Ascending aorta (tissue), 2 donors: ENCODE measurements at regions not wholly inside any gene's neighbourhood (a gene's known extent, or its start where the extent isn't known, plus 50 kb on each side); places are given as distances from the start of the nearest gene placed in this dataset.

Experiments
- DNase-seq, 2 donors: peaks; one replicate each; pipeline ENCODE4 v3.0.0-alpha.2; 2019; ENCODE audit warnings: low spot score in 2 of 2
- H3K27ac ChIP-seq, 2 donors: fragments of 200-600 bp; sonication (generic); one replicate each; pipeline ENCODE4 v1.5.1; 2016 to 2017; ENCODE audit warnings: mild to moderate bottlenecking in 1 of 2
- H3K27me3 ChIP-seq: fragments of 200-600 bp; sonication (generic); one replicate; pipeline ENCODE4 v1.5.1; 2017
- H3K36me3 ChIP-seq, 2 donors: fragments of 200-600 bp; sonication (generic); one replicate each; pipeline ENCODE4 v1.5.1; 2016
- H3K4me1 ChIP-seq, 2 donors: fragments of 200-600 bp; sonication (generic); one replicate each; pipeline ENCODE4 v1.5.1; 2016 to 2017; ENCODE audit warnings: mild to moderate bottlenecking in 1 of 2
- H3K4me3 ChIP-seq, 2 donors: fragments of 200-600 bp; sonication (generic); one replicate each; pipeline ENCODE4 v1.5.1; 2016 to 2017; ENCODE audit warnings: mild to moderate bottlenecking in 1 of 2
- H3K9me3 ChIP-seq, 2 donors: fragments of 200-600 bp; sonication (generic); one replicate each; pipeline ENCODE4 v1.5.1; 2016
- intact Hi-C: fragments of 100-400 bp; cut with DNase I; formaldehyde crosslinking; loops from one replicate; pipeline ENCODE4 v1.15.1; 2023
- TF ChIP-seq, protein P1 (sequence below), 3 experiments: fragments of 200-600 bp in 2 of 3; fragments of 450-650 bp in 1 of 3; sonication (generic) in 2 of 3; IDR thresholded peaks; one replicate each; pipeline ENCODE4 v1.5.1; 2016 to 2019; ENCODE audit warnings: antibody characterized with exemption in 3 of 3, mild to moderate bottlenecking in 1 of 3, moderate library complexity in 1 of 3

DNA sequence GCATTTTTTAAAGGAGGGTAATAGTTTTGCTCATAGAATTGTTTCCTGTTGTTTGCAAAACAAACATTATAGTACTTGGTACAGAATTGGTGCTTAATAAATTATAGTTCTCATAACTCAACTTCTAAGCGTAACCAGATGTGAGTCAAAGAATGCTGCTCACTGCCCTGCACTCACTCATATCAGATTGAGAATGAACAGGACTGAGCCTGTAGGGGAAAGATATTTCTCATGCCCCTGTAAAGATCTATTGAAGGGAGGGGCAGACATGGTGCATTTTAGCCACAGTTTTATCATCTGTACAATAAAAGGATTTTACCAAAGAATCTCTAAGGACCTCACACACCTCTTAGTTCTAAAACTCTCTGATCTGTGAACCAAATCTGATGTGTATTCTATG, 358.5 kb downstream of the SEC16B start:
- TF ChIP-seq, protein P1, sequence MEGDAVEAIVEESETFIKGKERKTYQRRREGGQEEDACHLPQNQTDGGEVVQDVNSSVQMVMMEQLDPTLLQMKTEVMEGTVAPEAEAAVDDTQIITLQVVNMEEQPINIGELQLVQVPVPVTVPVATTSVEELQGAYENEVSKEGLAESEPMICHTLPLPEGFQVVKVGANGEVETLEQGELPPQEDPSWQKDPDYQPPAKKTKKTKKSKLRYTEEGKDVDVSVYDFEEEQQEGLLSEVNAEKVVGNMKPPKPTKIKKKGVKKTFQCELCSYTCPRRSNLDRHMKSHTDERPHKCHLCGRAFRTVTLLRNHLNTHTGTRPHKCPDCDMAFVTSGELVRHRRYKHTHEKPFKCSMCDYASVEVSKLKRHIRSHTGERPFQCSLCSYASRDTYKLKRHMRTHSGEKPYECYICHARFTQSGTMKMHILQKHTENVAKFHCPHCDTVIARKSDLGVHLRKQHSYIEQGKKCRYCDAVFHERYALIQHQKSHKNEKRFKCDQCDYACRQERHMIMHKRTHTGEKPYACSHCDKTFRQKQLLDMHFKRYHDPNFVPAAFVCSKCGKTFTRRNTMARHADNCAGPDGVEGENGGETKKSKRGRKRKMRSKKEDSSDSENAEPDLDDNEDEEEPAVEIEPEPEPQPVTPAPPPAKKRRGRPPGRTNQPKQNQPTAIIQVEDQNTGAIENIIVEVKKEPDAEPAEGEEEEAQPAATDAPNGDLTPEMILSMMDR (IDR thresholded peaks at IDR 0.05): no peak
- H3K4me3 ChIP-seq: no peak overlapping the region
- no peaks in the 10 kb centered on the region for H3K4me1 ChIP-seq
- intact Hi-C loops: no loop called here
- H3K36me3 ChIP-seq: no peaks in the 10 kb centered on the region
- no peak overlapping the region for H3K27ac ChIP-seq
- H3K9me3 ChIP-seq: no peaks in the 10 kb centered on the region
- DNase-seq: no peak
- H3K27me3 ChIP-seq: no peaks in the 10 kb centered on the region

DNA sequence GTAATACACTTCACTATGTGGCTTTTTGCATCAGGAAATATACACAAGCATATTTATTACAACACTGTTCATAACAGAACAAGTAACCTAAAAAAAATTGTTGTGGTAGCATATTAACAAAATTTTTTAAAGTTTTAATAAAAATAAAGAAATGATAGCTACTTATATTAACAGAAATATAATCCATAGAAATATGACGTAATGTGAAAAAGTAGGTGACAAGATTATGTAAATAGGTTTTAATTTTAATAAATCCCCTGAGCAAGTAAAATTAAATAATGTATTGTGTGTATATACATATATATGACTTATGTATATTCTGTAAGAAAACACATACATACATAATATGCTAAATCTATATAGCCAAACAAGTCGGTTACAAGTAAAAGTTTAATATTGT, 359.9 kb downstream of the SEC16B start:
- DNase-seq: no peak
- H3K4me3 ChIP-seq: no peak overlapping the region
- TF ChIP-seq, protein P1 (IDR thresholded peaks at IDR 0.05): no peak
- no peaks in the 10 kb centered on the region for H3K27me3 ChIP-seq
- intact Hi-C loops: no loop called here
- no peaks in the 10 kb centered on the region for H3K4me1 ChIP-seq
- H3K27ac ChIP-seq: no peak overlapping the region
- no peaks in the 10 kb centered on the region for H3K36me3 ChIP-seq
- no peaks in the 10 kb centered on the region for H3K9me3 ChIP-seq

DNA sequence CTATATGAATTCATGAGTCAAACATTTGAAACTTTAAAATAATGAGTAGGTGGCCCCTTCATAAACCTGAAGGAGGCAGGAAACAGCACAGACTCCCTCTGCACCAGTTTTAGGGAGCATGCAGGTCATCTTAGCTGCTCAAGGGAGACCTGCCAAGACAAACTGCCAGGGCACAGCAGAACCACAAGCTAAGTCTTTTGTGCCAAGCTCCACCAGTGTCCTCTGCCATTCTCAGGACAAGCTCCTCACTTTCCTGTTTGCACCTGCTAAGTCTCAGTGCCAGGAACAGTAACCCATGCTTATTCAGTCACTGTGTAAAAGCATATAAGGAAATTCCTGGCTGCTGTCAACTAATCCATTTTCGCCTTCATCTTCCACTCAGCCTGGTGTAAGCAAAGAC, 368.9 kb downstream of the SEC16B start:
- Histone ChIP-seq H3K9me3 (no peaks in the 10 kb centered on the region), H3K4me1 (no peaks in the 10 kb centered on the region), H3K4me3 (no peak overlapping the region), H3K27ac (no peak overlapping the region), H3K27me3 (no peaks in the 10 kb centered on the region), H3K36me3 (no peaks in the 10 kb centered on the region)
- intact Hi-C loops: no loop called here
- no peak for DNase-seq
- TF ChIP-seq, protein P1 (IDR thresholded peaks at IDR 0.05): no peak

DNA sequence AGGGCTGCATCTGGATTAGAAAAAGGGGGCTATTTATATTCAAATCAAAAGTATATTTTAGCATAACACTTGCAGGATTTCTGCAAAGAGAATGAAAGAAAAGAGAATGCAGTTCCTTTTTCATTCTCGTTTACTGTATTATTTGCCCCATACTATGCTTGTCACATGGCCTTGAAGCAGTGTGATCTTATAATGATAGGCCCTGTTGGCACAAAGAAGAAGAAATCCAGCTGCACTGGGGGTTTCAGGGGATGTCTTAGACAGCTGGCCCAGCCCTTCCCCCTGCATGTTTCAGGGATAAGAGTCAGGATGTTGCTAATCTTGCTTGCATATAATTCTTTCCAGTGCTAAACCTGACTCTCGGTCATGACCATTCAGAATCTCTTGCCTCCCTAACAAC, 369.5 kb downstream of the SEC16B start:
- Histone ChIP-seq H3K4me3 (no peak overlapping the region), H3K4me1 (no peaks in the 10 kb centered on the region), H3K27ac (no peak overlapping the region), H3K36me3 (no peaks in the 10 kb centered on the region), H3K27me3 (no peaks in the 10 kb centered on the region), H3K9me3 (no peaks in the 10 kb centered on the region)
- intact Hi-C loops: no loop called here
- TF ChIP-seq, protein P1 (IDR thresholded peaks at IDR 0.05): no peak
- DNase-seq: no peak

DNA sequence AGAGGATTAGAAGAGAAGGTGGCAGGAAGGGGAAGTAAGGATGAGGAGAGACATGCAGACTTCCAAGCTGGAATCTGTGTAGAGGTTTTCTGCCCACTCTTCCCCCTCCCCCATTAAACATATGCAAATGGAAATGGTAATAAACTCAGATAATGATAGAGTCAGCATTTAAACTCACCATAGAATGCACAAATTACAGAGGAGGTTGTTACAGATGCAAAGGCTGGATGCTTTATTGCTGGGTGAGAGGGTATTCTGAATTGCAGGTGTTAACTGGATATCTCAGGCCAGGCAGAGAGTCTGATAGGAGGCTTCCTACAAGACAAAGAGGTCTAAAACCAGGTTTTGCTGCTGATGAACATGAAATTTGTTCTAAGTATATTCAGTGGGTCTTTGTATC, 372.5 kb downstream of the SEC16B start:
- no peaks in the 10 kb centered on the region for H3K9me3 ChIP-seq

DNA sequence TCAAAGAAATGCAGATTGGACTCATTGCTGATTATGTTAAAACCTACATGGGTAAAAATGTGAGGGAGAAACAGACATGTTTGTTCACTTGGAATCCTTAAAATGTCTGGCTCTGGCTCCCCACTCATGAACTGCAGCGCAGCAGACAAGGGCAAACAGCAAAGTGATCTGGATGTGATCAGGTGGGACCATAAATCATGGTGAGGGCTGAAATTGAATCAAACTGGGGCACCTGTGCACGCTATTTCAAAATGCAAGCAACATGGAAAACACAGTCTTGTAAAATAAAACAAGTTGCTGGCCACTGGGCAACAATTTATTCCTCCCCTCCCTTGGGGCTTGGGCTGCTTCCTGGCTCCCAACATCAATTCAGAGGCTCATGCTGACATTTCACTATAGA, 373.4 kb downstream of the SEC16B start:
- DNase-seq: no peak
- intact Hi-C loops: no loop called here
- no peaks in the 10 kb centered on the region for H3K36me3 ChIP-seq
- no peaks in the 10 kb centered on the region for H3K27me3 ChIP-seq
- TF ChIP-seq, protein P1 (IDR thresholded peaks at IDR 0.05): no peak
- no peaks in the 10 kb centered on the region for H3K4me1 ChIP-seq
- H3K27ac ChIP-seq: no peak overlapping the region
- no peaks in the 10 kb centered on the region for H3K9me3 ChIP-seq
- no peak overlapping the region for H3K4me3 ChIP-seq

More for the DNA sequence above, 372.5 kb downstream of the SEC16B start:
- Histone ChIP-seq H3K36me3 (no peaks in the 10 kb centered on the region), H3K27ac (no peak overlapping the region), H3K4me1 (no peaks in the 10 kb centered on the region), H3K27me3 (no peaks in the 10 kb centered on the region), H3K4me3 (no peak overlapping the region)
- TF ChIP-seq, protein P1 (IDR thresholded peaks at IDR 0.05): no peak
- DNase-seq: no peak
- intact Hi-C loops: no loop called here
